NOMO-1 (cell line): ENCODE measurements at regions not wholly inside any gene's neighbourhood (a gene's known extent, or its start where the extent isn't known, plus 50 kb on each side); places are given as distances from the start of the nearest gene placed in this dataset.
"Not testable (repeated sequence)": the region's sequence is repeated elsewhere in the genome, so short reads cannot be mapped to it uniquely, and the experiment has no call there.

ENCODE experiments used
- DNase-seq, 2 experiments: peaks; one replicate each; lab custom pipeline; 2025; ENCODE audit not compliant: unreplicated experiment in 2 of 2; lab: John Stamatoyannopoulos, UW

GRCh38 chr7:76148947-76149346 is 52.7 kb upstream of the SRRM3 start:
- not testable (repeated sequence) for DNase-seq

- DNase-seq = no peak
Measured at GRCh38 chr7:76149847-76150691, 51.6 kb upstream of the SRRM3 start.
